ENCODE measurements at regions not wholly inside any gene's neighbourhood (a gene's known extent, or its start where the extent isn't known, plus 50 kb on each side); places are given as distances from the start of the nearest gene placed in this dataset.

DNA sequence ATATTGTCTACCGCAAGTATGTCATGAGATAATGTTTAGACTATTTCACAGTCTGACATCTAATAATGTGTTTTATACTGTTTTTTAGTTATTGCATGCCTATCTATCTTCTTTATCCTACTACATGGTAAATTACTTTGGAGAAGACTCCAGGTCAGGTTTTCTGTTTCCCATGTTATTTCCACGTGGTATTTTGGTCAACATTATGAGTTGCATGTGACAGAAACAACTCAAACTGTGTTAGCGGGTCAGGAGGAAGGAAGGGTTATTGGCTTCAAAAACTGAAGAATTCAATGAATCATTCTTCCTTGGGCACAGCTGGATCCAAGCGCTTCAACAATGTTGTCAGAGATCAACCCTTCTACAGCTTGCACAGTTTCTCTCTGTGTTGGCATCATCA is 252.1 kb upstream of the CCNG1 start:
- no peak for TF ChIP-seq POLR2A (IDR thresholded peaks at IDR 0.05)
- TF ChIP-seq CTCF (IDR thresholded peaks at IDR 0.05), result no peak
- no peak for TF ChIP-seq EP300 (IDR thresholded peaks at IDR 0.05)

Measured in ovary (tissue), 3 donors.